GM18868 (cell line): ENCODE measurements at regions not wholly inside any gene's neighbourhood (a gene's known extent, or its start where the extent isn't known, plus 50 kb on each side); places are given as distances from the start of the nearest gene placed in this dataset.
A peak's percentile ranks its signal among the peaks of the same experiment; 100 is the strongest.
"Not testable (repeated sequence)": the region's sequence is repeated elsewhere in the genome, so short reads cannot be mapped to it uniquely, and the experiment has no call there.

ENCODE experiments used
- ATAC-seq: cut with Tn5 transposase; IDR thresholded peaks from one replicate; pipeline ENCODE4 v1.9.1; 2021; ENCODE audit warnings: mild to moderate bottlenecking, moderate library complexity; ENCODE audit not compliant: unreplicated experiment

DNA sequence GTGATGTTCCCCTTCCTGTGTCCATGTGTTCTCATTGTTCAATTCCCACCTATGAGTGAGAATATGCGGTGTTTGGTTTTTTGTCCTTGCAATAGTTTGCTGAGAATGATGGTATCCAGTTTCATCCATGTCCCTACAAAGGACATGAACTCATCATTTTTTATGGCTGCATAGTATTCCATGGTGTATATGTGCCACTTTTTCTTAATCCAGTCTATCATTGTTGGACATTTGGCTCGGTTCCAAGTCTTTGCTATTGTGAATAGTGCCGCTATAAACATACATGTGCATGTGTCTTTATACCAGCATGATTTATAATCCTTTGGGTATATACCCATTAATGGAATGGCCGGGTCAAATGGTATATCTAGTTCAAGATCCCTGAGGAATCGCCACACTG is 229.4 kb downstream of the HTR1A start:
- not testable (repeated sequence) for ATAC-seq

DNA sequence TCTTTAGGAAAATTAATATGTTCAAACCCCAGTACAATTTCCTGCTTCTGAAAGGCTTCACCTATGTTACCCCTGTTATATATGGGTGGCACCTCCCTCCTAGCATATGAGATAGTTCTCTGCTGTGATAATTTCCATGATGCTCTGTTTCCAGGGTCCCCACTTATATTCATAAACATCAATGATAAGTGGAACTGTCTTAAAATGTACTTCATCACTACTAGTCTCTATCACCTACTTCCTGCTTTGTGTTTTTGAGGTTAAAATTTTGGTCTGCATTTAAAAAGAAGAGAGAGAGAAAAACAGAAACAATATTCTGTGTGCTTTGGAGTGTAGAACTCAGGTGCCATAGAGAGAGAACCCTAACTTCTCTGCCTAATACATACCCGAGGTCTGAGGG is 234.7 kb downstream of the HTR1A start:
- peak; percentile 36 for ATAC-seq

DNA sequence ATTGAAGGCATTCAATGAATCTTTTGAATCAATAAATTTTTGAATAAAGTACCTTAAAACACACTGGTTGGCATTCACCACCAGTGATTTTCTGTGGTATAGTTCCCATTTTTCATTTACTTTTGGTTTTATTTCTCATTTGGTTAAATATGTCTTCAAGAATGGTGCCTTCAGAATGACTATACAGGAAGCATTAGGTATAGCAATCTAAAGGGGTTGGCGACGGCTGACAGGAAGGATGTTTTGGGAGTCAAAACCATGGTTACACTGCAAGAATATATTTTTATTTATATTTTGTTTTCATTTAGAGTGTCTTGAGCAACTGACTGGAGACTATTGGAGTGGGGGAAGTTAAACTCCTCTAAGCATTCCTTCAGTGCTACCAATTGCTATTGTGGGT is 235.7 kb downstream of the HTR1A start:
- peak; percentile 77 for ATAC-seq

- no peak for ATAC-seq
Measured at GRCh38 chr5:63719147-63719546, 243.1 kb downstream of the HTR1A start.

GRCh38 chr5:63700241-63700640 is 262.0 kb downstream of the HTR1A start:
- ATAC-seq: no peak

- no peak for ATAC-seq
Measured at GRCh38 chr5:63697811-63698210, 264.4 kb downstream of the HTR1A start.

DNA sequence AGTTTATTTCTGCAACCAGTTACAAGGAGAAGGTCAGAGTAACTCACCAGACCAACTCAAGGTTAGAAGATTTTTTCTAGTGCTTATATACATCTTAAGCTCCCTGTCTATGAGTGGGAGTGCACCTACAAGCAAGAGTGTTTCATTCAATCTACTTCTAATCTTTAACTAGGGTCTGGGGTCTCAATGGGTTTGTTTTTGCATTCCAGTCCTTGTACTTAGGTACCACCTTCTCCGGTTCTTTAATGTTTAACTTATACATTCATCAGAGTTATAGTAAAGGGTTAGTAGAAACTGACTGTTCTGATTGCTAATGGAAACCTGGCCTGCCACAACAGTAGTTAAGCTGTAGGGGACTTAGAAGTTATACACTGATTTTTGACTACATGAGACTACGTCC is 271.7 kb downstream of the HTR1A start:
- ATAC-seq: no peak

DNA sequence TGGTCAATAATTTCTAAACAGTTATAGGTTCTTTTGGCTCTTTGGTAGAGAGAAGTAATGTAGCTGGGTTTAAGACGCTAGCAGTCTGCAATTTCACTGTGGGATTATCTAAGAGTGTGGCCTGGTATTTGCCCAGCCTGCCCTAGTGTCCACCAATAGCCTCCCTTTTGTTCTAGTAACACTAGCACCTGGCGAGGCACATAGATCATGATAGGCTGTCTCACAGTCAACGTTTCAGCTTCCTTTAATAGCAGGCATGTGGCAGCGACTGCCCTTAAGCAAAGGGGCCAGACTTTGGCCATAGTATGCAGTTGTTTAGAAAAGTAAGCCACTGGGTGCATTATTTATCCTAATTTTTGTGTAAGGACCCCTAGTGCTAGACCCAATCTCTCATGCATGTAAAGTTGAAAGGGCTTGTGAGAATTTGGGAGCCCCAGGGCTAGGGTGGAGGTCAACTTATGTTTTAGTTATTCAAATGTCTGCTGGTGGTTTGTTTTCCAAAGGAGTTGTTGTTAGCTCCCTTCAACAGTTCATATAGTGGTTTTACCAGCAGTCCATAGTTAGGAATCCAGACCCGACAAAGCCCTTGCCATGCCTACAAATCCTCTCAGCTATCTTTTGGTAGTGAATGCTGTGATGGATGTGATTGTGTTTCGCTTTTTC is 274.3 kb downstream of the HTR1A start:
- no peak for ATAC-seq

GRCh38 chr5:63686938-63687337 is 275.3 kb downstream of the HTR1A start:
- no peak for ATAC-seq

DNA sequence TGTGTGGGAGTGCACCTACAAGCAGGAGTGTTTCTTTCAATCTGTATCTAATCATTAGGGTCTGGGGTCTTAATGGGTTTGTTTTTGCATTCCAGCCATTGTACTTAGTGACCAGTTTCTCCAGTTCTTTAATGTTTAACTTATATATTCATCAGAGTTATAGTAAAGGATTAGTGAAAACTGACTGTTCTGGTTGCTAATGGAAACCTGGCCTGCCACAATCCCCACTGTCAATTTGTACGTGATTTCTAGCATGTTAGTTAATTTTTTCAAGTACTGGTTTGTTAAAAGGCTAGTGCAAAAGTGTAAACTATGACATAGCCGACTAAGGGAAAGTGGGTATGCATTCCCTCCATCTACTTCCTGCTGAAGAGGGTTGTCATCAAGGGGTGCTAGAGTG is 276.1 kb downstream of the HTR1A start:
- no peak for ATAC-seq

GRCh38 chr5:63685454-63685853 is 276.8 kb downstream of the HTR1A start:
- no peak for ATAC-seq

DNA sequence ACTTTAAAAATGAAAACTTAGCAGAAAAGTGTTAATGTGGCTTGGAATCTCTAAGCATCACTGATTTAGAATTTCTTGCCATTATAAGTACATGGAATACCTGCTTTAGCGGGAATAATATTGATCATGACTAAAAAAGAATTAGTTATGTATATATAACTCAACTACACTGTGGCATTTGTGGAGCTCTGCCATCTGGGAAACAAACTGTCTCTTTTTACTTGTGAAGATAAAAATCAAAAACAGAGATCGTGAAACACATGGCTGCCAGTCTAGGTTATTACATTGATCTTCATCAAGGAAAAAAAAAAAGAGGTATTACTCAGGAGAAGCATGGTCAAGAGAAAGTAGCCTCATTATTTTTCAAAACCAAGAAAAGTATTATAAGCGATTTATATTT is 287.4 kb downstream of the HTR1A start:
- no peak for ATAC-seq

- ATAC-seq: no peak
Measured at GRCh38 chr5:63655043-63655442, 307.2 kb downstream of the HTR1A start.

- ATAC-seq: no peak
Measured at GRCh38 chr5:63650581-63650980, 311.7 kb downstream of the HTR1A start.

DNA sequence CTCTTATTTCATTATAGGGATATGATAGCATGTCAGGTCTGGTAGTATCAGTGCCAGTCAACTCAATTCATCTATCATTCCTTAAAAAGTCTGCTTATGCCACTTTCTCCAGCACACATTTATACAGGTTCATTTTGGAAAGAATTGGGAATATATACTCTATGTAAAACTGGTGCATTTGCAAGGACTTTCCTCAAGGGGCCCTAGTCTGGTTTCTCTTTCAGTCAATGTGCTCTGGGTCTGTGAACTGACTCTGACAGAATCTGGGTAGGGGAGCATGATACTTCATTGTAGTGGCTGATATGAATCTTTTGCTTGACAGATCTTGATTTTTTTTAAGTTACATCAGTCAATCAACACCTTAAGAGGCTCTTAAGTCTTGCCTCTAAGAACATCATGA is 313.9 kb downstream of the HTR1A start:
- no peak for ATAC-seq

GRCh38 chr5:63629951-63630630 is 332.2 kb downstream of the HTR1A start:
- no peak for ATAC-seq

- ATAC-seq: no peak
Measured at GRCh38 chr5:63613442-63613841, 348.8 kb downstream of the HTR1A start.

DNA sequence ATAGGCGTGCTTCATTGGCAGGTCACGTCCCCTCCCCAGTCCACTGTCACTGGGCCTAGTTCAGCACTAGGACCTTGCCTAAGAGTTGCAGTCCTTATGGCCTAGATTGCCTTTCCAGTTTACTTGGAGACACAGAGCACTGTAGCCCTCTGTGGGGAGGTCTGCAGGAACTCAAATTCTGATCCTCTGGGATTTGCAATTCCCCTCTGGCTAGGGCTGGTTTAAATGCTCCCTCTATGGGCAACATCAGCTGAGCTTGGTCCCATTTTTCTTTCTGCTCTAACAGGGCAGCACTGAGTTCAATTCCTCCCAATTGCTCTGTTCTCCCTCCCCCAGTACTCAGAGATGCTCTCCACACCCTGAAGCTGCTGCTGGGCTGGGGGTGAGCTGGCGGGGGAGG is 358.2 kb downstream of the HTR1A start:
- ATAC-seq: no peak

- no peak for ATAC-seq
Measured at GRCh38 chr5:63602971-63603370, 359.3 kb downstream of the HTR1A start.

DNA sequence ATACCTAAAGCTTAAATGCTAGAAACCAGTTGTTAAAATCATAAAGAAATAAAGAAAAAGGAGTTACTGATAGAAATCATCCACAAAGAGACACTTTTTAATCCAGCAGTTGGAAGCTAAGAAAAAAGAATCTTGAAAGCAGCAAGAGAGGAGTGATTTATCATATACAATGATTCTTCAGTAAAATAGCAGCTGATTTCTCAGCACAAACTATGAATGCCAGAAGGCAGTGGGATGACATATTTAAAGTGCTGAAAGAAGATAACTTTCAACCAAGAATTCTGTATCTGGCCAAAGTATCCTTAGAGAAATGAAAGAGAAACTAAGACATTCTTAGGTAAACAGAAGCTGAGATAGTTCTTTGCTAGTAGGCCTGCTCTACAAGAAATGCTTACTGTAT is 366.0 kb downstream of the HTR1A start:
- ATAC-seq: no peak

DNA sequence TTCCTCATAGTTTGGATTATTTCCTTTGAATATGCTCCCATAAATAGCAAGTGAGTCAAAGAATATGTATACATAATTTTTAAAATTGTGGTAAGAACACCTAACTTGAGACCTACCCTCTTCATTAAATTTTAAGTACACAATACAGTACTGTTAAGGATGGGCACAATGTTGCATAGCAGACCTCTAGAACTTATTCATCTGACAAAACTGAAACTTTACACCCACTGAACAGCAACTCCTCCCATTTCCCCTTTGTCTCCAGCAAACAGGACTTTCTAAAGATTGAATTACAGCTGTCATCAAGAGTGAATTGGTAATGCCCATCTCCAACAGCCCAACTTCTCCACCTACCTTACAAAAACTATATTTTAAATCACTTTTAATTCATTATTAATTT is 388.9 kb downstream of the HTR1A start:
- peak; percentile 93 for ATAC-seq

GRCh38 chr5:63572740-63573139 is 389.5 kb downstream of the HTR1A start:
- no peak for ATAC-seq

DNA sequence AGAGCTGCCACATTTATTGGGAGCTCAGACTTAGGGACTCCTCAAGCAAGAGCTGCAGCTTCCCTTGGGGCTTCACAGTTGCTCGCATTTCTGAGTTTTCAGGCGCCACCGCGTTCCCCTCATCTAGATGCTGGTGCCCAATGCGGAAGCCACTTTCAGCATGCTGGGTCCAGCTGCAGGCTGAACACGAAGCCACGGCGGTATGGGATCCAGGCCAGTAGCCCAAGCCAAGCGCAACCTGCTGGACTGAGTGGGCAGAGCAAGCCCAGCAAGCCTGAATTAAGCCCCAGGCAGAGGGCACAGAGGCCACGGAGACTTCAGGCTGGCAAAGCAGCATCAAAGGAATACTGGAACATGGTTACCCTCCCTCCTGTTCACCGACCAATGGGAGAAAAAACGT is 391.5 kb downstream of the HTR1A start:
- ATAC-seq: no peak
